Stimulated activated memory B cell treated with anti-CD40 and anti-IgM and Interleukin-4, amounts not matched to agents 10 μg/mL and 1 μg/mL and 100 μg/mL, for 72 hours (primary cell): ENCODE measurements at regions not wholly inside any gene's neighbourhood (a gene's known extent, or its start where the extent isn't known, plus 50 kb on each side); places are given as distances from the start of the nearest gene placed in this dataset.

ENCODE experiments used
- ATAC-seq: fragments of 150-1000 bp; cut with Tn5 transposase; 2 replicates; pipeline ENCODE4 v1.10.0; 2021
- H3K27ac Mint-ChIP-seq: one replicate; pipeline ENCODE4 v1.8.0; 2022; ENCODE audit warnings: mild to moderate bottlenecking, mixed read lengths
- H3K27me3 Mint-ChIP-seq: one replicate; pipeline ENCODE4 v1.8.0; 2022; ENCODE audit warnings: mixed read lengths
- H3K36me3 Mint-ChIP-seq: one replicate; pipeline ENCODE4 v1.8.0; 2022; ENCODE audit warnings: mixed read lengths
- H3K4me1 Mint-ChIP-seq: one replicate; pipeline ENCODE4 v1.8.0; 2022; ENCODE audit warnings: mixed read lengths
- H3K4me3 Mint-ChIP-seq: one replicate; pipeline ENCODE4 v1.8.0; 2022; ENCODE audit warnings: mild to moderate bottlenecking, moderate library complexity, mixed read lengths
- H3K9me3 Mint-ChIP-seq: one replicate; pipeline ENCODE4 v1.8.0; 2022; ENCODE audit warnings: mixed read lengths

DNA sequence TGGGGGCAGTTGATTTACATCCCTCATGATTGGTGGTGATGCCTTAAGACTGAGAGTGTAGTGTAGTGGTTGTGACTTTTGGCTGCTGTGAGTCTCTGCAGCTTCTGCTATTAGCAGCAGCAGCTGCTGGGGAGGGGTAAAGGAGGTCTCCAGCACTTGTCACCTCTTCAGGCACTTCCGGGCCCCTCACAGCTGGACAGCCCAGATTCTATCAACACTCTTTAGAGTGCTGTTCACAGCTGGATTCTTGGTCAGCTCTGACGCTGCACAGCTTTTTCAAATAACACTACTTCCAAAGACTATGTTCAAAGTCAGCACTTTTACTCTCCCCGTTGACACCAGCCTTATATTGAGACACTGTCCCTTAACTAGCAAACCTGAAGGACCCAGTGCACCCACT is 396.0 kb downstream of the MEIS1 start:
- Mint-ChIP-seq H3K36me3 (no peaks in the 10 kb centered on the region), H3K4me3 (no peak overlapping the region), H3K4me1 (no peaks in the 10 kb centered on the region), H3K9me3 (no peaks in the 10 kb centered on the region), H3K27me3 (no peaks in the 10 kb centered on the region), H3K27ac (no peak overlapping the region)
- ATAC-seq = peak; percentile 7

DNA sequence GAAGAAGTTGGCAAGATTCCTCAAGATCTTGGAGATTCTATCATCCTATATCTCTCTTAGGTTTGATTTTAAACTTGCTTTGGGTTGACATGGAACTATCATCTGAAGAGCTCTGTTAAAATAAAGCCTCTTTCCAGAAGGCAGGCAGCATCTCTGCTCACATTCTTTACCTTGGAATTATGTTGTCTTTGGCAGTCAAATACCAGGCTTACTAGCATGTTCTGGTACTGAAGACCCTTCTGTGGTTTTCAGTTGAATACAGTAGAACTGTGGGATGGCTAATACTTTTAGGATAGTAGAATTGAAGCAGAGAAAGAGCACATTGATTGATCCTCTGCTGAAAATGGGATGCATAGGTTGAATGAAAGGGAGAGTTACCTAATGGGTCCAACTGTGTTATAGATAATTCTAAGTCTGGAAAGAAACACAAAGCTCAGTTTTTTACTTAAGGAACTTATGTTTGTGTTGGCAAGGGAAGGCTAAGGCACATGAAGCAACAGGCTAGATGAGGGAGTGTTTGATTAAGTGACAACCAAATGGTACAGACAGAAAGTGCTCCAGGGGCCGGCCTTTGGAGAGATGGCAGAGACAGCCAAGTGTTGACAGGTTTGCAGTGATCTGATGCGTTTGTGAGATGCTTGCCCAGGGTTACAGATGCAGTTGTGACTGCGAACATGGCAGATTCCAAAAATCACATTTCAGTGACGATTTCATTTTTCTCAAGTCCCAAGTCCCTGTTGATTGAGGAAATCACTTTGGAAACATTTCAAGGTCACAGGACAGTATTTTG is 397.9 kb downstream of the MEIS1 start:
- no peak for ATAC-seq
- no peaks in the 10 kb centered on the region for H3K36me3 Mint-ChIP-seq

DNA sequence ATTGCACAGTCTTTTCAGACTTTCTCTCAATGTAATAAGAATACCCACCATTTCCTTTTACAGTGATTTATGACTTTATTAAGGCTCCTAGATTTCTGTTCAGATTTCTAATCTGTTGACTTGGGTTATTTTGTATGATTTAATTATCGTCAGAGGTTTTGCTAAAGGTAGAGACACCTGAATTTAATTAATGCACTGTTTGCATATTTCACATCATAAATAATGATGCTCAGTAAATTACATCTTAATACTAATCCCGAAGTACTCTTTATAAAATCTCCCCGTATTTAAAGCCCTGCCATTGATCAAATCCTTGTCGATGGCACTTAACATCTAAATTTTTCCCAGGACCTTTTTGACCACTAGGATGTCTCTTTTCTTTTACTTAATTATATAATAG is 399.9 kb downstream of the MEIS1 start:
- no peak for ATAC-seq
- H3K27ac Mint-ChIP-seq = no peak overlapping the region
- H3K4me3 Mint-ChIP-seq = no peak overlapping the region
- no peaks in the 10 kb centered on the region for H3K27me3 Mint-ChIP-seq
- H3K9me3 Mint-ChIP-seq = no peaks in the 10 kb centered on the region
- H3K4me1 Mint-ChIP-seq = no peaks in the 10 kb centered on the region
- H3K36me3 Mint-ChIP-seq = no peaks in the 10 kb centered on the region

More for the DNA sequence above, 397.9 kb downstream of the MEIS1 start:
- Mint-ChIP-seq H3K4me3 (no peak overlapping the region), H3K4me1 (no peaks in the 10 kb centered on the region), H3K9me3 (no peaks in the 10 kb centered on the region), H3K27me3 (no peaks in the 10 kb centered on the region), H3K27ac (no peak overlapping the region)

DNA sequence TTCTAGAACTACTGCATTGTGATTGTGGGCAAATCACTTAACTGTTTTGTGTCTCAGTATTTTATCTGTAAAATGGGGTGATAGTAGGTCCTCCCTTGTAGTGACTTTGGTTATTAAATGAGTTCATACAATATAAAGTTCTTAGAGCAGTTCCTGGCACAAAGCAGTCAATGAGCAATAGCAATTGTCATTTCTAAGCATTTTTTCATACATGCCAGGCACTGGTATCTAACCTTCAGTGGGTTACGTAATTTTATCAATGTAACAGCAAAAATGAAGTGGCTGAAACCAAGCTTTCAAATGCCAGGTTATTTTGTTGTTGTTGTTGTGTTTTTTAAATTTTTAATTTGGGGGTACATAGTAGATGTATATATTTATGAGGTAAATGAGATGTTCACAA is 401.9 kb downstream of the MEIS1 start:
- Mint-ChIP-seq H3K27me3 (no peaks in the 10 kb centered on the region), H3K9me3 (no peaks in the 10 kb centered on the region), H3K4me1 (no peaks in the 10 kb centered on the region), H3K4me3 (no peak overlapping the region), H3K36me3 (no peaks in the 10 kb centered on the region), H3K27ac (no peak overlapping the region)
- no peak for ATAC-seq

DNA sequence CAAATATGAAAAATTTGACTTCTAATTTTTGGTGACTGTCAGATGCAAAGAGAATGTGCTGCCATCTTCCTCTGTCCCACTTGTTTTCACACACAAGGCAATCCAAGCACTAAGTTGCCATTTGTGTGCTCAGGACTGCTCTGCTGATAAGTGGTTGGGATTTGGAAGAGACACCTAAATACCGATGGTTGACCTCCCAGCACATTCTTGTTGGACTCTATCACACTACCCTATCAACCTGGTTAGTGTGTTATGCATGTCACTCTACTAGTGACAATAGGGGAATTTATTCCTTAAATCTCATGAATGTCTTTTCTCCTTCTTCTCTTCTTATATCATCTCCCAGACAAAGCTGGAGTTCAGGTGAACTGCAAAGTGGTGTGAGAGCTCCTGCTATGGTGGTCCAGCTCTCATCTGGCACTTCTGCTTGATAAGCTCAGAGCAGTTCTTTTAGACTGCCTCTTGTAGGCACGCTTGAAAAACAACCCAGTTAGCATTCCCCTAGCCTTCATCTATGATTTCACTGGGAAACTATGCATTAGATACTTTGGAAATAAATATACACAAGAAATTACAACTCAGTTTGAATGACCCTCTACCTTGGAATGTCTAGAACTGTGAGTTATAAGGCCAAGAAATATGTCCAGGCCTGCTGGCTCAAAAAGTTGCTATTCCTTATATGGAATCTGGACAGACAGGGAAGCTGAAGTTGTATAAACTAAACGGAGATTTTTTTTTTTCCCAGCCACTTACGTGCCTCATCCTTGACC is 404.8 kb downstream of the MEIS1 start:
- no peak for ATAC-seq
- H3K36me3 Mint-ChIP-seq = no peaks in the 10 kb centered on the region
- no peaks in the 10 kb centered on the region for H3K27me3 Mint-ChIP-seq
- H3K4me1 Mint-ChIP-seq = no peaks in the 10 kb centered on the region
- no peak overlapping the region for H3K27ac Mint-ChIP-seq
- H3K9me3 Mint-ChIP-seq = no peaks in the 10 kb centered on the region
- H3K4me3 Mint-ChIP-seq = no peak overlapping the region

DNA sequence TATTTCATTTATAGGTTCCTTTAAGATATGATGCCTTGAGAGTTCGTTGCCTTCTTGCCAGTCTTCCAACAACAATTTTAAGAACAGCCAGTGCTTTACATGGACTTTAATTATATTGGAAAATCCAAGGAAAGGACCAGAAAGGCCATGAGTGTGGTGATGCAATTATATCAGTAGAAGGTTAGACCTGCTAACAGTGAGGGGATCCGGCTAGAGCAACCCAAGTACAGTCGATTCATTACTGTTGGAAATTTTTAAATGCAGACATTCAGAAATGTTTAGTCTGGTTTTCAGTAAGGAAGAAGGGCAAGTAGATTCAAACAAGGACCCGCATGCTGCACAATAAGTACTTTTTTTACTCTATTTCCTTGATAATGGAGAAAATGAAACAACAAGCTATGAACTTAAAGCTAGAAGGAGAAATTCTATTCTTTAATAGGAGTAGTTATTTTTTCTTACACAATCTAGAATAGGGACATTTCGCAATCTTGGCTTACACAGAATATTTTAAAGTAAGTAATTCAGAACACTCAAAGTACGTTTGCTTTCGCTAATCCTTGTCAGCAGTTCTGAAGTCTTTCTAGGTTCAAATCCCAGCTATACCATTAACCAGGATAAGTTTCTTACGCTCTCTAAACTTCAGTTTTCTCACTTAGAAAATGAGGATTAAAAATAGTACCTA is 405.5 kb downstream of the MEIS1 start:
- Mint-ChIP-seq H3K27me3 (no peaks in the 10 kb centered on the region), H3K4me3 (no peak overlapping the region), H3K27ac (no peak overlapping the region), H3K36me3 (no peaks in the 10 kb centered on the region), H3K9me3 (no peaks in the 10 kb centered on the region), H3K4me1 (no peaks in the 10 kb centered on the region)
- no peak for ATAC-seq

DNA sequence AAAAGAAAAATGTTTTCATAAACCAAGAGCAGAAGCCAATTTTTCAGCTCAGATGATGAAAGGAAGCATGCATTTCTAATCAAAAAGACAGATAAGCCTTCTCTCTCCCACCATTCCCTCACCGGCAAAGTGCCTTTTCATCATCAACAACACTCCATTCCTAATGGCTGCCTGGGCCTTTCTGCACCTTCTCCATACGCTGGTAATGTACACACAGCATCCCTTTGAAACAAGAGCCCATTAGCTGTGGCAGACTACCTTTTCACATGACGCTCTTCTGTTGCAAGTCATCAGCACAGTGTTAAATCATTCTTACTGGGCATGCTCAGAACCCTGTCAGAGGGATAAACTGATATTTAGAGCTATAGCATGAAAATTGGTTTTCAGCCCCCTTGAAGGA is 408.9 kb downstream of the MEIS1 start:
- H3K9me3 Mint-ChIP-seq = no peaks in the 10 kb centered on the region
- ATAC-seq = no peak
- no peaks in the 10 kb centered on the region for H3K27me3 Mint-ChIP-seq
- H3K27ac Mint-ChIP-seq = no peak overlapping the region
- H3K4me1 Mint-ChIP-seq = no peaks in the 10 kb centered on the region
- H3K4me3 Mint-ChIP-seq = no peak overlapping the region
- H3K36me3 Mint-ChIP-seq = no peaks in the 10 kb centered on the region

DNA sequence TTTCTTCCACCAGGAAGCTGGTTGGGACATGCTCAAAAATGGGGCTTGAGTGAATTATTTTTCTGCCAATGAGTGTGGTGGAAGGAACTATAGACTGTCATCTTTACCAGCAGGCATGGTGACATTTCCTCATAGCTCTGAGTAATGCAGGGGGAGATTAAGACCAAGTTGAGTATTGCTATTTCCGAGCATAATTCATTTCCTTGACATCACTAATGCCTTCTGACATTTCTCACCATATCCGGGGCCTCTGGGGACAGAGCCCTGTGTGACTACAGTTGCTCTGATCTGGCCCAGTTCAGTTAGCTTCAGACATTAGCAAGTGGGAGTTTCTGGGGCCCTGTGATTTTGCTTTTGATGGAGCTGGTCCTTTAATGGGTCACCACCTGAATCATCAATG is 410.4 kb downstream of the MEIS1 start:
- no peak for ATAC-seq
- H3K9me3 Mint-ChIP-seq = no peaks in the 10 kb centered on the region
- H3K27me3 Mint-ChIP-seq = no peaks in the 10 kb centered on the region
- no peak overlapping the region for H3K27ac Mint-ChIP-seq
- H3K4me3 Mint-ChIP-seq = no peak overlapping the region
- H3K36me3 Mint-ChIP-seq = no peaks in the 10 kb centered on the region
- H3K4me1 Mint-ChIP-seq = no peaks in the 10 kb centered on the region

DNA sequence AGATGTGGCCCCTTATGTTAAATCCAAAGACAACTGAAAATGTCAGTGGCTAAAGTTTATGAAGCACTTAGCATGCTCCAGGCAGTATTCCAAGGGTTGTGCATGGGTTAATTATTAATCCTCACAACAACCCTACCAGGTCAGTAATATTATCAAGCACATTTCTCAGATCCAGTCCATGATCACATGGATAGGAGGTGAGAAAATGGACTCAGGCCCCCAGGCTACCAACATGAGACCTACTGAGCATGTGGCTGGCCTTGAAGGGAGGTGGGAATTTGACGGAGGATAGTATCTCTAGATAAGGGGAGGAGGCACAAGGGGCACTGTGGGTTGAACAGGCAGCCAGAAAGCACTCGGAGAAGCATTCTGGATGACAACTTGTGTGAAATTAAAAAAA is 412.0 kb downstream of the MEIS1 start:
- Mint-ChIP-seq H3K36me3 (no peaks in the 10 kb centered on the region), H3K27ac (no peak overlapping the region), H3K4me1 (no peaks in the 10 kb centered on the region), H3K9me3 (no peaks in the 10 kb centered on the region), H3K4me3 (no peak overlapping the region), H3K27me3 (no peaks in the 10 kb centered on the region)
- no peak for ATAC-seq

DNA sequence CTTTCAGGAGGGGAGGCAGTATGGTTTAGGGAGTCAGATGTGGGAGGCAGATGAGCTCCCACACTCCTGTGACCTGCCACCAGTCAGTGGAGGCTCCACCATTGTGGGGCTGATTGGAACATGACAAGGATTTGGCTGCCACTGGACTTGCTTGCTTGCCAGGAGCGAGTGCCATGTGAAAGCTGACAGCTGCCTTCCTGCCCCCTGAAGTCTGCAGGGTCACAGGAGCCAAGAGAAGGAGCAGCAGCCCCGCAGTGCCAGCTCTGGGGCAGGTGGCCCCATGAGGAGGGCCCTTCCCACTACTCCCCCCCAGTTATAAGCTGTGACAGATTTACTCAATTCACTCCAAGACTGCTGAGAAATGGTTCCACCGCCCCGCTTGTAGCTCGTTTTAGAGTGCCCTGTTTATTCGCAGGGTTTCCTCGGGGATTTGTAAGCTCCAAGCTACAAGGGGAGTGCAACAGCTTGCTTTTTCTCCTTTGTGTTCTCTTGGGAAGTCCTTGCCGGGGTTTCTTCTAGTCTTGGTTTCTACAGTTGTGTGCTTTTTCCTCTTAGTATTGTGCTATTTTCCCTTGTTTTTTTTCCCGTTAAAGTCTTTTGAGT is 414.3 kb downstream of the MEIS1 start:
- no peak for ATAC-seq

DNA sequence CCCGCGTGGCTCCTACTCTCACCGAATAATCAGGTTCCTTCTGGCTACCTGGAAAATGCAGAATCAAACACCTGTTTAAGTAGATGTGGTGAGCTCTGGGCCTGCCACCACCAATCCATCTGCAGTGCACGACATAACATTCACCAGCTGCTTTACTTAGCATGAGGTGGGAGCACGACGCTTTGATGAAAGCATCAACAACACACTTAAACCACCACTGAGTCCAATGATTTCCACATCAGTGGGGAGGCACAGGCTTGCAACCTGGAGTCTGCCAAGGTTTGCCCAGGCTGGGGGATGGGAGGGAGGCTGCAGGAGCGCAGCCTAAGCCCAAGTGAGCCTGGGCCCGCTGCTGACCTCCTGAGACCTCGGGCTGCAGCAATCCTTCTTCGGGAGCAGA is 415.5 kb downstream of the MEIS1 start:
- H3K27me3 Mint-ChIP-seq = no peaks in the 10 kb centered on the region
- peaks cover 2% of the 10 kb centered on the region for H3K9me3 Mint-ChIP-seq
- H3K4me3 Mint-ChIP-seq = no peak overlapping the region
- no peaks in the 10 kb centered on the region for H3K4me1 Mint-ChIP-seq
- H3K27ac Mint-ChIP-seq = no peak overlapping the region
- H3K36me3 Mint-ChIP-seq = no peaks in the 10 kb centered on the region
- no peak for ATAC-seq

More for the DNA sequence above, 414.3 kb downstream of the MEIS1 start:
- peaks cover 2% of the 10 kb centered on the region for H3K9me3 Mint-ChIP-seq
- H3K27ac Mint-ChIP-seq = no peak overlapping the region
- H3K4me1 Mint-ChIP-seq = no peaks in the 10 kb centered on the region
- no peaks in the 10 kb centered on the region for H3K36me3 Mint-ChIP-seq
- no peak overlapping the region for H3K4me3 Mint-ChIP-seq
- H3K27me3 Mint-ChIP-seq = no peaks in the 10 kb centered on the region

DNA sequence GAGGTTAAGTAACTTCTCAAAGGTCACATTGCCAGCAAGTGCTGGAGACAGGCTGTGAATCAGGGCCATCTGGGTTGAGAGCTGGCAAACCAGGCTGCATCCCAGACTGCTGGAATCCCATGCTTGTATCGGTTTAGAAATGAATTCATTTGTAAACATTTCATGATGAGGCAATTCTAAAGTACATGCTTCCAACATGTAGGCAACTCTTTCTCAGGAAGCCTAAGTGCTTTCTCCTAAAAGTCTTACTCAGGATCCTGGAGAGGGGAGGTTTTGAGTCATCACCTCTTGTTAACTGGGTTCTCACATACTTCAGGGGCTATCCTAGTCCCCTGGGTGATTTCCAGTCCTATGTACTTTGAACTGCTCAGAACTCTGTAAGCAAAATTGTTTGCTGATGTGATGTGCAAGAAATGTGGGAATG is 416.5 kb downstream of the MEIS1 start:
- H3K9me3 Mint-ChIP-seq = peaks cover 2% of the 10 kb centered on the region
- ATAC-seq = no peak
- no peaks in the 10 kb centered on the region for H3K36me3 Mint-ChIP-seq
- H3K27me3 Mint-ChIP-seq = no peaks in the 10 kb centered on the region
- H3K27ac Mint-ChIP-seq = no peak overlapping the region
- no peaks in the 10 kb centered on the region for H3K4me1 Mint-ChIP-seq
- no peak overlapping the region for H3K4me3 Mint-ChIP-seq

DNA sequence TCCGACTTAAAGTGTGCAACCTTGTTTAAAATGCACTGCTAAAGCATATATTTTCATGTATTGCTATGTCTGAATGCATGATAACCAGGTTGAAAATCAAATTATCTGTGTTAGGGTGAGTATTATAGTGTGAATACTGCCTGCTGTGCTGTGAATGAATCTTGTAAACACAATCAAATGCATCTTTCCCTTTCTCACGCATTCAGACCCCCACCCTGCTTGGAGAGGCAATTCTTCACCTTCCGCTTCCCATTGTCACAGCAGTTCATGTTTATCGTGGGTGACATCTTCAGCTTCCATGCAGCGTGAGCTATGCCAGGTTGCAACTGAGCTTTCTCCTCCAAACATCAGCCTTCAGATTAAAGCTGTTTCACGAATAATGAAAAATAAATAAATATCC is 418.0 kb downstream of the MEIS1 start:
- Mint-ChIP-seq H3K4me1 (no peaks in the 10 kb centered on the region), H3K36me3 (no peaks in the 10 kb centered on the region), H3K27me3 (no peaks in the 10 kb centered on the region)

DNA sequence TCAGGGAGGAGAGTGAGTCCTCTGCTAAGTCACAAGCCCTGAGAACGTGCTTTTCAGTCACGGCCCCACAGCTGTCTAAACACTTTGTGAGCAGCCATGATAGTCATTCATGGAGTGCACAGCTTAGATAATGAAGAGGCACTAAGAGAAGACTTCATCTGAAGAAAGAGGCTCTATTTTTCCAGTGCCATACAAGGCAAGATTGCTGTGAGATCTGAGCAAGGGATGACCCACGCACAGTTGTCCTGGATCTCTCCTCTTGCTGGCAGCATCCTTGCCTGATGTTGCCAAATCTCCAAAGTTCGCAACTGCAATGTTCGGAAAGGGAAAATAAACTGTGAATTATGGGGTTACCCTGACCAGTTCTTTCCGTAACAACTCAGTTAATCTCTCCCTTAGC is 418.7 kb downstream of the MEIS1 start:
- no peaks in the 10 kb centered on the region for H3K4me1 Mint-ChIP-seq
- H3K9me3 Mint-ChIP-seq = peaks cover 6% of the 10 kb centered on the region
- no peak overlapping the region for H3K27ac Mint-ChIP-seq
- no peak for ATAC-seq
- no peak overlapping the region for H3K4me3 Mint-ChIP-seq
- no peaks in the 10 kb centered on the region for H3K27me3 Mint-ChIP-seq
- no peaks in the 10 kb centered on the region for H3K36me3 Mint-ChIP-seq

More for the DNA sequence above, 418.0 kb downstream of the MEIS1 start:
- no peak overlapping the region for H3K4me3 Mint-ChIP-seq
- ATAC-seq = no peak
- no peak overlapping the region for H3K27ac Mint-ChIP-seq
- H3K9me3 Mint-ChIP-seq = peaks cover 6% of the 10 kb centered on the region

DNA sequence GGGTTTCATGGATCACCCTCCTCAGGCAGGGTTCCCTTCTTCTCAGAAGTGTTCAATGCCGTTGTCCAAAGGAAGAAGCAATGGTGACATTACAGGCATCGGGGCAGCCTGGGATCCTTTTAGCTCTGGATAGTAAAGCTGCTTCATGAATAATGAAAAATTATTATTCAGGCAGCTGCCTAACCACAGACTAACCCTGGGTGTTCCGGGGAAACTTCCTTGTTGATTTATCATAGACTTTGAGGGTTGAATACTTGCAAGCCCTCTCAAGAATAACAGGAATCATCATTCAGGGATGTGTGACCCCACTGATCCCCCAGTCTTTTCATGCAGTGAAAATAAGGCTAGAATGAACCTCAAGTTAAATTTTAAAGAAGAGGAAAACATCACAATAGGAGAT is 419.4 kb downstream of the MEIS1 start:
- no peak for ATAC-seq
- no peak overlapping the region for H3K27ac Mint-ChIP-seq
- H3K4me1 Mint-ChIP-seq = no peaks in the 10 kb centered on the region
- peaks cover 6% of the 10 kb centered on the region for H3K9me3 Mint-ChIP-seq
- H3K36me3 Mint-ChIP-seq = no peaks in the 10 kb centered on the region
- no peak overlapping the region for H3K4me3 Mint-ChIP-seq
- no peaks in the 10 kb centered on the region for H3K27me3 Mint-ChIP-seq
